Inflammatory macrophage treated with lipopolysaccharide for 4 hours (primary cell): ENCODE measurements at regions not wholly inside any gene's neighbourhood (a gene's known extent, or its start where the extent isn't known, plus 50 kb on each side); places are given as distances from the start of the nearest gene placed in this dataset.

Source experiments
- DNase-seq: peaks from one replicate; pipeline ENCODE4 v3.0.0-alpha.2; 2020

- no peak for DNase-seq
These were observed 67.9 kb upstream of the CCDC54 start for GRCh38 chr3:107309312-107309711.

- DNase-seq, result no peak
These were observed 63.5 kb upstream of the CCDC54 start for GRCh38 chr3:107313711-107314110.

GRCh38 chr3:107315141-107315540 is 62.1 kb upstream of the CCDC54 start:
- DNase-seq, result no peak

- no peak for DNase-seq
These were observed 53.5 kb upstream of the CCDC54 start for GRCh38 chr3:107323723-107324122.

- no peak for DNase-seq
These were observed 51.8 kb upstream of the CCDC54 start for GRCh38 chr3:107325446-107325845.
